ENCODE measurements at regions not wholly inside any gene's neighbourhood (a gene's known extent, or its start where the extent isn't known, plus 50 kb on each side); places are given as distances from the start of the nearest gene placed in this dataset.

DNA sequence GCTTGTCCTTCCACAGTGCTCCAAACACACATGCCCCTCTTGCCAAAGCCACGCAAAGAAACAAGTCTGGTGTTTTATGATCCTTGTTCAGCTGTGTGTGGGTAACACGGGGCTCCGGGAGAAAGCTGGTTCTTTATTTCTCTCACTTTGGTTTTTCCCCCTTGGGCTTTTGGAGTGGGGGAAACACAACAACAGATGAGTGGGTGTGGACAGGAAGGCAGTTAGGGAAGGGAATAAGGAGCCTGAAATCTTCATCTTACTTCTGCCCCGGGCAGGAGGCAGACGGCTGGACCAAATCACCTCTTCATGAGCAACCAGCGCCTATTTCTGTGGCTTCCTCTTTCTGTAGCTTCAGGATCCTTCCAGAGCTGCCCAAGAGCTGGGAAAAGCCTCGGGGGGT, 218.5 kb downstream of the PHETA1 start:
- DNase-seq (ENCODE audit: low read depth, low spot score) (no peak), FAIRE-seq (no peak), ATAC-seq (no peak)
- Histone ChIP-seq H3K27ac (ENCODE audit: control insufficient read depth, insufficient read depth) (no peak overlapping the region), H3K36me3 (ENCODE audit: control insufficient read depth in 2 of 2, insufficient read depth in 2 of 2, low read length in 1 of 2) (no peaks in the 10 kb centered on the region), H4K20me1 (ENCODE audit: control insufficient read depth, insufficient read depth) (no peaks in the 10 kb centered on the region), H3K4me2 (ENCODE audit: control insufficient read depth, insufficient read depth) (no peak overlapping the region), H3K4me3 (no peak overlapping the region), H3K9me3 (replicated peaks; ENCODE audit: control insufficient read depth, insufficient read depth, low read length) (no peaks in the 10 kb centered on the region), H3K27me3 (replicated peaks in 1 of 2; ENCODE audit: control insufficient read depth in 2 of 2, insufficient read depth in 2 of 2, low read length in 1 of 2) (peaks cover 1 to 2% of the 10 kb centered on the region in 2 experiments; a peak in 3 of 4 replicates), H3K9ac (ENCODE audit: control insufficient read depth, insufficient read depth, low read length) (no peak overlapping the region), H2AFZ (ENCODE audit: control insufficient read depth, low read depth, low read length) (no peak overlapping the region), H3K79me2 (ENCODE audit: control insufficient read depth, insufficient read depth, low read length) (no peaks in the 10 kb centered on the region), H3K4me1 (ENCODE audit: control insufficient read depth, insufficient read depth, low read length) (no peaks in the 10 kb centered on the region)
- SMC1A ChIA-PET (ENCODE audit: uncharacterized antibody, unreplicated experiment): no interaction called here
- intact Hi-C loops (cut with micrococcal nuclease; ENCODE audit: unreplicated experiment): no loop called here
- 7% methylated on average over 6 of the region's 7 CpGs for WGBS (ENCODE audit: insufficient coverage, insufficient replicate concordance, low lambda C conversion rate, missing lambda C conversion rate)
- CTCF ChIA-PET: no interaction called here
- POLR2A ChIA-PET: no interaction called here
- no TSS peak for BruUV-seq (replicated peaks)
- RAD21 ChIA-PET (ENCODE audit: unreplicated experiment): no interaction called here
- in situ Hi-C loops (cut with MboI): no loop called here
- TF ChIP-seq SPI1 (IDR thresholded peaks at IDR 0.05; ENCODE audit: borderline replicate concordance, insufficient read depth, low read depth, low read length) (no peak), JUND (IDR thresholded peaks at IDR 0.05; ENCODE audit: low read depth, low read length) (no peak), CEBPB (IDR thresholded peaks at IDR 0.05; ENCODE audit: borderline replicate concordance in 1 of 2, low read depth in 2 of 2, low read length in 2 of 2) (no peak), ASH2L (IDR thresholded peaks at IDR 0.05; ENCODE audit: borderline replicate concordance, low read depth) (no peak), POLR2AphosphoS5 (IDR thresholded peaks at IDR 0.05; ENCODE audit: low read length) (no peak), SUPT20H (IDR thresholded peaks at IDR 0.05; ENCODE audit: borderline replicate concordance, control insufficient read depth, low read depth, low read length) (no peak), CBX5 (IDR thresholded peaks at IDR 0.05; ENCODE audit: low read depth) (no peak), KAT2A (conservative IDR thresholded peaks at IDR 0.05; ENCODE audit: control insufficient read depth, low read depth, low read length) (no peak), TCF3 (IDR thresholded peaks at IDR 0.05; ENCODE audit: borderline replicate concordance, insufficient read depth, low read depth, low read length) (no peak), ETV6 (conservative IDR thresholded peaks at IDR 0.05 in 1 of 2, IDR thresholded peaks at IDR 0.05 in 1 of 2; ENCODE audit: borderline replicate concordance in 1 of 2, low read depth in 1 of 2) (no peak), TAF1 (IDR thresholded peaks at IDR 0.05; ENCODE audit: borderline replicate concordance, low read depth, low read length) (no peak)
- TF ChIP-seq, protein P1, sequence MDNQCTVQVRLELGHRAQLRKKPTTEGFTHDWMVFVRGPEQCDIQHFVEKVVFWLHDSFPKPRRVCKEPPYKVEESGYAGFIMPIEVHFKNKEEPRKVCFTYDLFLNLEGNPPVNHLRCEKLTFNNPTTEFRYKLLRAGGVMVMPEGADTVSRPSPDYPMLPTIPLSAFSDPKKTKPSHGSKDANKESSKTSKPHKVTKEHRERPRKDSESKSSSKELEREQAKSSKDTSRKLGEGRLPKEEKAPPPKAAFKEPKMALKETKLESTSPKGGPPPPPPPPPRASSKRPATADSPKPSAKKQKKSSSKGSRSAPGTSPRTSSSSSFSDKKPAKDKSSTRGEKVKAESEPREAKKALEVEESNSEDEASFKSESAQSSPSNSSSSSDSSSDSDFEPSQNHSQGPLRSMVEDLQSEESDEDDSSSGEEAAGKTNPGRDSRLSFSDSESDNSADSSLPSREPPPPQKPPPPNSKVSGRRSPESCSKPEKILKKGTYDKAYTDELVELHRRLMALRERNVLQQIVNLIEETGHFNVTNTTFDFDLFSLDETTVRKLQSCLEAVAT (IDR thresholded peaks at IDR 0.05): no peak
- TF ChIP-seq, protein P2, sequence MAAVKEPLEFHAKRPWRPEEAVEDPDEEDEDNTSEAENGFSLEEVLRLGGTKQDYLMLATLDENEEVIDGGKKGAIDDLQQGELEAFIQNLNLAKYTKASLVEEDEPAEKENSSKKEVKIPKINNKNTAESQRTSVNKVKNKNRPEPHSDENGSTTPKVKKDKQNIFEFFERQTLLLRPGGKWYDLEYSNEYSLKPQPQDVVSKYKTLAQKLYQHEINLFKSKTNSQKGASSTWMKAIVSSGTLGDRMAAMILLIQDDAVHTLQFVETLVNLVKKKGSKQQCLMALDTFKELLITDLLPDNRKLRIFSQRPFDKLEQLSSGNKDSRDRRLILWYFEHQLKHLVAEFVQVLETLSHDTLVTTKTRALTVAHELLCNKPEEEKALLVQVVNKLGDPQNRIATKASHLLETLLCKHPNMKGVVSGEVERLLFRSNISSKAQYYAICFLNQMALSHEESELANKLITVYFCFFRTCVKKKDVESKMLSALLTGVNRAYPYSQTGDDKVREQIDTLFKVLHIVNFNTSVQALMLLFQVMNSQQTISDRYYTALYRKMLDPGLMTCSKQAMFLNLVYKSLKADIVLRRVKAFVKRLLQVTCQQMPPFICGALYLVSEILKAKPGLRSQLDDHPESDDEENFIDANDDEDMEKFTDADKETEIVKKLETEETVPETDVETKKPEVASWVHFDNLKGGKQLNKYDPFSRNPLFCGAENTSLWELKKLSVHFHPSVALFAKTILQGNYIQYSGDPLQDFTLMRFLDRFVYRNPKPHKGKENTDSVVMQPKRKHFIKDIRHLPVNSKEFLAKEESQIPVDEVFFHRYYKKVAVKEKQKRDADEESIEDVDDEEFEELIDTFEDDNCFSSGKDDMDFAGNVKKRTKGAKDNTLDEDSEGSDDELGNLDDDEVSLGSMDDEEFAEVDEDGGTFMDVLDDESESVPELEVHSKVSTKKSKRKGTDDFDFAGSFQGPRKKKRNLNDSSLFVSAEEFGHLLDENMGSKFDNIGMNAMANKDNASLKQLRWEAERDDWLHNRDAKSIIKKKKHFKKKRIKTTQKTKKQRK (IDR thresholded peaks at IDR 0.05; ENCODE audit: low read depth, low read length): no peak
- TF ChIP-seq, protein P3, sequence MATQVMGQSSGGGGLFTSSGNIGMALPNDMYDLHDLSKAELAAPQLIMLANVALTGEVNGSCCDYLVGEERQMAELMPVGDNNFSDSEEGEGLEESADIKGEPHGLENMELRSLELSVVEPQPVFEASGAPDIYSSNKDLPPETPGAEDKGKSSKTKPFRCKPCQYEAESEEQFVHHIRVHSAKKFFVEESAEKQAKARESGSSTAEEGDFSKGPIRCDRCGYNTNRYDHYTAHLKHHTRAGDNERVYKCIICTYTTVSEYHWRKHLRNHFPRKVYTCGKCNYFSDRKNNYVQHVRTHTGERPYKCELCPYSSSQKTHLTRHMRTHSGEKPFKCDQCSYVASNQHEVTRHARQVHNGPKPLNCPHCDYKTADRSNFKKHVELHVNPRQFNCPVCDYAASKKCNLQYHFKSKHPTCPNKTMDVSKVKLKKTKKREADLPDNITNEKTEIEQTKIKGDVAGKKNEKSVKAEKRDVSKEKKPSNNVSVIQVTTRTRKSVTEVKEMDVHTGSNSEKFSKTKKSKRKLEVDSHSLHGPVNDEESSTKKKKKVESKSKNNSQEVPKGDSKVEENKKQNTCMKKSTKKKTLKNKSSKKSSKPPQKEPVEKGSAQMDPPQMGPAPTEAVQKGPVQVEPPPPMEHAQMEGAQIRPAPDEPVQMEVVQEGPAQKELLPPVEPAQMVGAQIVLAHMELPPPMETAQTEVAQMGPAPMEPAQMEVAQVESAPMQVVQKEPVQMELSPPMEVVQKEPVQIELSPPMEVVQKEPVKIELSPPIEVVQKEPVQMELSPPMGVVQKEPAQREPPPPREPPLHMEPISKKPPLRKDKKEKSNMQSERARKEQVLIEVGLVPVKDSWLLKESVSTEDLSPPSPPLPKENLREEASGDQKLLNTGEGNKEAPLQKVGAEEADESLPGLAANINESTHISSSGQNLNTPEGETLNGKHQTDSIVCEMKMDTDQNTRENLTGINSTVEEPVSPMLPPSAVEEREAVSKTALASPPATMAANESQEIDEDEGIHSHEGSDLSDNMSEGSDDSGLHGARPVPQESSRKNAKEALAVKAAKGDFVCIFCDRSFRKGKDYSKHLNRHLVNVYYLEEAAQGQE (IDR thresholded peaks at IDR 0.05; ENCODE audit: low read depth, low read length): no peak
- TF ChIP-seq, protein P4, sequence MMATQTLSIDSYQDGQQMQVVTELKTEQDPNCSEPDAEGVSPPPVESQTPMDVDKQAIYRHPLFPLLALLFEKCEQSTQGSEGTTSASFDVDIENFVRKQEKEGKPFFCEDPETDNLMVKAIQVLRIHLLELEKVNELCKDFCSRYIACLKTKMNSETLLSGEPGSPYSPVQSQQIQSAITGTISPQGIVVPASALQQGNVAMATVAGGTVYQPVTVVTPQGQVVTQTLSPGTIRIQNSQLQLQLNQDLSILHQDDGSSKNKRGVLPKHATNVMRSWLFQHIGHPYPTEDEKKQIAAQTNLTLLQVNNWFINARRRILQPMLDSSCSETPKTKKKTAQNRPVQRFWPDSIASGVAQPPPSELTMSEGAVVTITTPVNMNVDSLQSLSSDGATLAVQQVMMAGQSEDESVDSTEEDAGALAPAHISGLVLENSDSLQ (IDR thresholded peaks at IDR 0.05): no peak
